Smooth muscle cell of the brain vasculature (primary cell): ENCODE measurements at regions not wholly inside any gene's neighbourhood (a gene's known extent, or its start where the extent isn't known, plus 50 kb on each side); places are given as distances from the start of the nearest gene placed in this dataset.
"Not testable (repeated sequence)": the region's sequence is repeated elsewhere in the genome, so short reads cannot be mapped to it uniquely, and the experiment has no call there.

Experiments used
- DNase-seq: peaks from one replicate; pipeline ENCODE4 v3.0.0-alpha.2; 2012; ENCODE audit warnings: low read depth, low spot score

DNA sequence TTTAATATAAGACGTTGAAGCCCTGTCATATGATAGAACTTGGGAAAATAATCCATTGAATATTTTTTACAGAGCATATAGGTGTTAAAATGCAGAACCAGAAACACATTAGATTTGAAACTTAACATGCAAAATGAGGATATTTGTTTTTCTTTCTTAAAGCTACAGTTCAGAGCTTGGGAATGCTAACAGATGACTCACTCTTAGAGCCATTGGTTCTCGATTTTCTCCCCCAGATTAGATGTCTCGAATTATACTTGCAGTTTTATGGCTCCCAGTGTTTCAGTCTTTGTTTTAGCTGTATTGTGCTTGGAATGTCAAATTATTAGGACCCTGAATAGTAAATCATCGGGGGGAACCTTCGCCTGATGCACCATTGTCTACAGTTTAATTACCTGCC is 575.7 kb upstream of the ZP4 start:
- no peak for DNase-seq

DNA sequence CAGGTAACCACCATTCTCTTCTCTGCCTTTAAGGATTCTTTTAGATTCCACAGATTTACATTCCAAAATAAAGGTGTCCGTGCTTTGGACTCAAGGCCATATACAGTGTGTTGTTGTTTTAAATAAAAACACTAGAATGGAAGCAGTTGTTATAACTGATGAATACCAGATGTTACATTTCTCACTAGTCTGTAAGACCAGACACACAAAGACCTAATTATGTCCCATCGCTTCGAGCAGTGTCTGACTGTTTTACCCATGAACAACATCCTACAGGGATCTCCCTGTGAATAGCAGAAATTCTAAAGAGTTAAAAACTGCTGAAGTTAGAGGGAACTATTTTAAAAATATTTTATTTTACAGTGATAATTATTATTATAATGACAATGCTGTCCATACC is 574.7 kb upstream of the ZP4 start:
- DNase-seq, result no peak

DNA sequence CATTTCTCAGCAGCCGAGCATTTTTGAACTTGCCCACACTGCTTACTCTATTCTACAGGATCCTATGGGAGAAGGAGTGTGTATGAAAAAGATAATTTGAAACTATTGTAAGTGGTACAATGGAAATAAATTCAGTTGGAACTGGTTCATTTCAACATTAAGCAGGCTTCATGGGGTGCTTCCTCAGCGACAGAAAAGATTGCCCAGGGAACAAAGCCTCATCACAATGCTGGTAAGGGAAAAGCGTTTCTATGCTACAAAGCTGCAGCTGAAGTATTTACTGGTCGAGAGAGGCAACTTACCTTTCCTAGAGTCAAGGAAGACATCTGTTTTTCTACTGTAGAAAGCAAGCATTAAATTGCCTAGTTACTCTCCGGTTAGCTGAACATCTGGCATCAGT is 568.2 kb upstream of the ZP4 start:
- DNase-seq, result no peak

DNA sequence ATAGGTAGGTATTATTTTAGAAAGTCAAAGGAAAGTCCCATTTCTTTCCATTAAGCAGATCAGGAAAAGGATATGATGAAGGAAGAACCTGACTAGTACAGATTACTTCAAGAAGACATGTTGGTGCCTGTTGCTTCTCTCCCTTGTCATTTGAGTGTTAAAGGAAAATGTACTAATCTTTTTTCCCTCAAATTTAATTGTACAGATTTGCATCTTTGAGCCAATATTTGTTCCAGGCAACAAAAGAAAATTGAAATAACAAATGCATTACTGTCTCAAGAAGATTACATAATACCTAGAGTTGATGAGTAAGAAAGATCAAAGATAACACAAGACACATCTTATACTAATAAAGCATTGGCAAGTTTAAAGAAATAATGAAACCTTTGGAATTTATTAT is 566.9 kb upstream of the ZP4 start:
- no peak for DNase-seq

DNA sequence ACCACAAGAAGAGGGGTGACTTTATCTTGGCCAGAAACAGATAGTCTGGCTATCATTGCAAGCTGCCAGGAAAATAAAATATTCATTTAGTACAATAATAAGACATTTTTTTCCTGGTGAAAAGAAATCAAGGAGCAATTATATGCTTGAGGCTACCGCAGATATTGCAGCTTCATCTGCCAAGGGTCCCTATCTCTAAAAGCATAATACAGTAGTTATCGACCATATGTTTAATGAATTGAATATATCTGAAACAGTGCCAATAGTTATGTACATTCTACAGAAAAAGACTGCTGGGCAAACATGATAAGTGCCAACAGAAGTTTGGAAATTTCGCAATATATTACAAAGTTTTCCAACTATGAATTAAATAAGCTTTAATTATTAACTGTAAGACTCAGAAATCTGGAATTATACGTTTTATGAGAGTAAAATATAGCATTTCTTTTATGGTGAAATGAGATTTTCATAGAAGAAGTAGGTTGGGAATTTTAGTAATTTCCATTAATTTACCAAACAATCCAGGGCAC is 561.1 kb upstream of the ZP4 start:
- DNase-seq, result no peak

DNA sequence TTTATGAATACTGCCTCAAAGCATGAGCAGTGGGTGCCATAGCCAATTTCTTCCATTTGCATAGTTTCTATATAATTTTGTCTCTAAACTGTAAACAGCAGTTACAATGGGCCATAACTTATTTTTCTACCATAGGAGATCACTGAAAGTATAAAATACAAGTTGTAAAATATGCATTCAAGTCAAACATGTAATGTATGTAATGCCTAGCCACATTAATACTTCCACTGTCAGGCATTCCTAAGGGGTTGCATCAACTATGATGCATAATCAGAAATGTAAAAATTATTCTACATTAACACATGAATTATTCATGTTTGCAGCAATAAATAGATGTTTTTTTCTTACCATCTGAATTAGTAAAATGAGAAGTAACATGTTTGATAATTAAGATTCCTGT is 560.3 kb upstream of the ZP4 start:
- DNase-seq, result no peak

DNA sequence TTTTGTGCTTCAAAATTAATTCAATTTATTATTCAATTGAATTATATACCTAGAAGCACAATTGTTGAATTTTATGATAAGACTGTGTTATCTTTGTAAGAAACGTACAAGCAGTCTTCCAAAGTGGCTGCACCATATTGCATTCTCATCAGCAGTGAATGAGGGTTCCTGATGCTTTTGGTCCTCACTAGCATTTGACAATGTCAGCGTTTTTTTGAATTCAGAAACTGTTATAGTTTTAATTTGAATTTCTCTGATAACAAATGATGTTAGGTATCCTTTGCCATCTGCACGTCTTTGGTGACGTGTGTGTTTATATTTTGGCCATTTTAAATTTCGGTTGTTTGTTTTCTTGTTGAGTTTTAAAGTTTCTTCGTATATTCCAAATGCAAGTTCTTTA is 553.0 kb upstream of the ZP4 start:
- DNase-seq, result no peak

DNA sequence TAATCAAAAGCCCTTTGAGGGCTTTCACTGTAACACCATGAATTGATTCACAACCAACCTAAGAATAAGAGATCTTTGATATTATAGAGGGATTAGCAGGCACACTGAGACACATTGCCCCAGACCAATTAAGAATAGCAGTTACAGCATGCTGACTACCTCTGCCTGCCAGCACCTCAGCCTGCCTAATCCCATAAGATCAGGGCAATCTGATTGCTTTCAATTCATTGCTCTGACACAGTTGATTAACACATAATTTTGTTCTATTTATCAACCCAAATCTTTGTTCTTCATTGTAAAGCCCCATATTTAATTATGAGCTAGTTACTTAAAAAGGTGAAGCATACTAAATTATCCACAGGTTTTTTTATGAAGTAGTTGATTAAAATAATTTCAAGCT is 548.8 kb upstream of the ZP4 start:
- no peak for DNase-seq

DNA sequence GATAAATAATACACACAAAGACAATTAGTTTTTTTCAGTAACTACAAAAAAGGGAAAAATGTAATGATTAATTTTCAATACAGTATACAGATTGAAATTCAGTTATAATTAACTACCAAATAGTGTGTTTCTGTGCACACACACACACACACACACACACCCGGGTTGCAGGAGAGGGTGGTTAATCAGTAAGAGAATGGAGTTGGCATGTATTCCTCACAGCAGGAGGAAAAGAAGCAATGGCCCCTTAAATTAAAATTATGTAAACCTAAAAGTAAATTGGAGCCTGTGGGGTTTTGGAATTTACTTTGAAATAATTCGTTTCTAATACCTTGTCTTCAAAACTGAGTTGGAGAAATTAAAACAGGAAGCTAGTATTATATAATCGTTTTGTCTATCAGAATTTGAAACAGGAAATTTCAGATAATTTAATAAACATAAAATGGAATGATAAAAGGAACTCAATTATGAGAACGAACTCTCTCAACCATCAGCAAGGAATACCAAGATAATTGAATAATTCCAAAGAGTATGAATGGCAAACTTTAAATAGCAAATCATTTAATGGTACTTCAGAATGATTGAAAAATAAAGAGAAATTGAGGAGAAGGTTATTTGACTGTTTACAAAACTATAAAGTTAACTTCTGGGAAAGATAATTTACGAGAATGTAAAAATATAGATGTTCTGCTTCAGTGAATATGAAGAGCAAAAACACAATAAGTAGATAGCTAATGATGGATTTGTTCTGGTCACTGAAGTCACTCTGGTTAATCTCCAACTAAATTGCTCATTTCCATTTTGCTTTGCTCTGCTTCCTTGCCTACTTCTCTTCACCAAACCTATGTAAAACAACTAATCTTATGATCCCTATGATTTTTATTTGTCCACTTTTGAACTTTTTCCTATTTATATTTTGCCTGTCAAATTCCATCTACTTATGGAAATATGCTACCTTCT is 547.9 kb upstream of the ZP4 start:
- no peak for DNase-seq

DNA sequence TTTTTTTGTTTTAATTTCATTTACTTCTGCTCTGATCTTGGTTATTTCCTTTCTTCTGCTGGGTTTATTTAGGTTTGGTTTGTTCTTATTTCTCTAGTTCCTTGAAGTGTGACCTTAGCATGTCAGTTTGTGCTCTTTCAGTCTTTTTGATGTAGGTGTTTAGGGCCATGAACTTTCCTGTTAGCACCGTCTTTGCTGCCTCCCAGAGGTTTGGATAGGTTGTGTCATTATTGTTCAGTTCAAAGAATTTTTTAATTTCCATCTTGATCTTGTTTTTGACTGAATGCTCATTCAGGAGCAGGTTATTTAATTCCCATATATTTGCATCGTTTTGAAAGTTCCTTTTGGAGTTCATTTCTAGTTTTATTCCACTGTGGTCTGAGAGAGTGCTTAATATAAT is 539.0 kb upstream of the ZP4 start:
- not testable (repeated sequence) for DNase-seq

DNA sequence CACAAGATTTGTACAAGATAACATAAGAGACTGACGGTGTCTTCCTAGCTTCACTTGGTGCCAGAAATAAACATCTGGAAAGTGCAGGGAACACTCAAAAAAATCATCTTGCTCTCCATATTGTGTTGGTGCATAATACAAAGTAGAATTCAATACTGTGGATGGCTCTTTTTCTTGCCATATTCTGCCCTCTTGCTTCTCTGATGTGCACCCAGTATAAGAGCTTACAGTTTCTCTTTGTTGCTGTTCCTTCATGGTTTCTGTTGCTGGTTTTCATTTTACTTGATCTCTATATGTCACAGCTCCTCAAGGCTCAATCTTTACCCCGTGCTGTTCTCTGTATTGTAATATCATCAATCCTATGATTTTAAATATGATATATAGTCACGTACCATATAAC is 528.5 kb upstream of the ZP4 start:
- DNase-seq, result no peak

DNA sequence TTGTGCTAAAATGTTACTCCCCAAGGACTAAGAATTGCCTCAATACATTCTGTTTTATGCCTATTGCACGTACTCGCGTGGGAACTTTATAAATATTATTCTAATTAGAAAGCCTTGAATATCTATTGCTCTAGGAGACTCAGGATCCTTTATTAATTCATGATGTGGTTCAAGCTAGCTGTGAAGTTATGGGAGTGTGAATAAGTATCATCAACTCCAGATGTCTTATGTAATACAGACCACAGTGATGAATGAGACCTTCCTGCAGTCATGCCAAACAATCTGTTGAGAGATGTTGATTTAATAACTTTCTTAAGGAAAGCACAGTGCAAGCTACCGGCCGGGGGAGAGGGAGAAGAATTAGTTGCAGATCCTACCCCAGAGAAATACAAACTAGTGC is 519.2 kb upstream of the ZP4 start:
- peak; percentile 24 for DNase-seq

DNA sequence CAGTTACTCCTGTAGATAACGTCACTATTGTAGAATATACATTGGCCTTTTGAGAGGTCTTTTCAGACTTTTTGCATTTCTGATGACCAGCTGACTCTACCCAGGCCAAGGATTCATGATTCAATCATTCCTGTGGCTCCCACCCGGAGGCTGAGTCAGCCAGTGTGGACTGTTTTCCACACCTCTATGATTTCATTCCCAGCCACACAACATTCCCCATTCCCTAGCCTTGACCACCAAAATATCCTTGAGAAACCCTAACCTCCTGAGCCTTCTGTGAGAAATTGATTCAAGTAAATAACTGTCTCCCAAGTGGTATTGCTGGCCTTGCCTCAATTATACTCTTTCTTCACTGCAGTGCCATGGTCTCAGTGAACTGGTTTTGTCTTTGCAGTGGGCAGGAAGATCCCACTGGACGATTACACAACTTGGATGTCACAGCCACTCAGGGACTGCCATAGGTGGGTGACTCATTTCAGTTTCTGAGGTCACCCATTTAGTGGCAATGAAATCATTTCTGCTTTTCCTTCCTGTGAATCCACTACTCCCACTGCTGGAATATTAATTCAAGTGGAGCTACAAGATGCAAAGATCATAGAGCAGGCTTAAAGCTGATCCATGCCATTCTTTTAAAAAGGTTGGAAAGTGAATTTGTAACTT is 518.6 kb upstream of the ZP4 start:
- DNase-seq, result peak; percentile 55

DNA sequence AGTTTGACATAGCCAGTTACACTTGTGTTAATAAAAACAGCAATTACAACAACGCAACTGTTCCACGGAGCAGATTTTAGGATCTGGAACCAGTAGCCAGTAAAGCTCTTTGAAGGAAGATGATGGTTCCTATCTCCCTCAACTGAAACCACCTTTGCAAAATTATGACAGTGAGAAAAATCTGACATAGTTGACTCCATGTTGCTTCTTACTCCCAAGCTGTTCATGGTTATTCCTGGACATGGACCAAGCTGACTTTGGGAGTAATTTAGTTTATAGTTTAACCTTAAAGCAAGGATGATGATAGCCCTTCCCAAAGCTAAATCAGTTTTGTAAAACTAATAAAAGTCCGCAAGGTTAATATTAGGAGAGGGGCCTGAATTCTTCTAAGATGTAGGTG is 518.0 kb upstream of the ZP4 start:
- no peak for DNase-seq

DNA sequence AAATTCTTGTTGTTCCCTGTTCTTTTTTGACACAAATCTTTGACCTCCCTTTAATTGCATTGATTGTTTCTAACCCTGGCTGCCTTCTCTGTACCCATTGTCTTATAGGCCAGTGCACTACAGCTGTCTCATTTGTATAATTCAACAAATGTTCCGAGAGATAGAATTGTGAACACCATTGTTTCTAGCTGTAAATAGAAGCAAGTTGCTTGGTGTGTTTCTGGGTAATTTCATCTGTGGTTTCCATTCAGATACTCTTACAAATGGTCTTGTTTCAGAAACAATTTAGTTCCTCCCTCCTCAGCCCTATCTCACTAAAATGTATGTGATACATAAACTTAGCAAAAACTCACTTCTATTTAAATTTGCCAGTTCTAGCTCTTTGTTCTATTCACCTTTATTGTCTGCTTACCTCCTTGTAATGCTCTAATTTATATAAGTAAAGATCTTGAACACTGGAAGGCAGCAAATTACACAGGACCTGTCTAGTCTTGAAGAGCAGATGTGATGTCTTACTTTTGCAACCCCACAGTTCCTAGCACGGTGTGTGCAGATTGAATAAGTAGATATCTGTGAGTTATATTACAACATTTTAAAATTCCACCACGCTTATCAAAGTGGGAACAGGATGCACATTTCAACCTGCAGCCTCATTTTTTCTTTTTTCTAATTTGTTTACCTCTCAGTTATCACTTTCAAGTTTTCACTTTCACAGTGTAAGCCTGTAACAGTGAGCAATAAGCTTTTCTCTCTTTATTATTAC is 515.6 kb upstream of the ZP4 start:
- DNase-seq, result no peak

DNA sequence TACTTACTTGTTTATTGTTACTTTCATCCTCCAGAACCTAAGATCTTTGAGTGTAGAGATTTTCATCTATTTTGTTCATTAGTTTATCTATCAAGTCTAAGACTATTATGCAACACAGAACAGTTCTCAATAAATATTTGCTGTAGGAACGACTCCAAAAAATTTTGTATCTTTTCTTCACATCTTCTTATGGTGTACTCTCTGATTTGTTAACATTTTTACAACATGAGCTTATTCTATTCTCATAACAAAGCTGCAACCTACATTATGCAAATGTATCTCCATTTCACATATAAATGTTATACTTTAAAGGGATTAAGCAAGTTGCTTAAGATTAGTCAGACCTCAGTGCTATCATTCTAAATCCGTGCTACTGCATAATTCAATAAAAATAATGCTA is 514.2 kb upstream of the ZP4 start:
- no peak for DNase-seq

DNA sequence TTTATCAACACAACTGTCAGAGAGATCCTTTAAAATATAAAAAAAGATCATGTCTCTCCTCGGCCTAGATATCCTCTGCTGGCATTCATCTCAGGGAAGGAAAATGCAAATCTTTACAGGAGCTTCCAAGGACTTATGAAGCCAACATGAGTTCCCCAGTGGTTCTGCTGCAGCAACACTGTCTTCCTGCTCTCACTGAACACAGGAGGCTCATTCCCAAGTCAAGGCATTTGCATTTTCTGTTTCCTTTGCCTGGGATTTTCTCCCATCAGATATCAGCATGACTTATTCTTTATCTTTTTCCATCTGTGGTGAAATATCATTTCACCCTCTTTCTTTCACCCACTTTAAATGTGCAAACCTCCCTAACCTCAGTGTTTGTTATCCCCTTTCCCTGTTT is 513.8 kb upstream of the ZP4 start:
- DNase-seq, result no peak

DNA sequence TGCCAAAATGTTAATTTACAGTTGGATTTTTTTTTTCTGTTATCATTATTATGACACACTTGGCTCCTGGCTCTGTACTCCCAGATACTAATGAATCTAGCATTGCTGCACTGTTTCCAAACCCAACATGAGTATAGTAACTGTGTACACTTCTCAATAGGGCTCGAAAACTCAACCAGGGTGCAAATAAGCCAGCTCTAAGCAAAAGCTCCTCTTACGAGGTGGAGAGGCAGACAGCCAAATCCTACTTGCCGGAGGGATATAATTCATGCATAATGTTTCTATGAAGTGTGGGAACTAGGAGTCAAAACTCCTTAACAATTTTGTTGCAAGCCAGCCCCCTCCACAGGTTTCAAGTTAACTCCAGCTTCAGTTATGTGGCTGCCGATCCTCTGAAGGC is 510.4 kb upstream of the ZP4 start:
- DNase-seq, result no peak

DNA sequence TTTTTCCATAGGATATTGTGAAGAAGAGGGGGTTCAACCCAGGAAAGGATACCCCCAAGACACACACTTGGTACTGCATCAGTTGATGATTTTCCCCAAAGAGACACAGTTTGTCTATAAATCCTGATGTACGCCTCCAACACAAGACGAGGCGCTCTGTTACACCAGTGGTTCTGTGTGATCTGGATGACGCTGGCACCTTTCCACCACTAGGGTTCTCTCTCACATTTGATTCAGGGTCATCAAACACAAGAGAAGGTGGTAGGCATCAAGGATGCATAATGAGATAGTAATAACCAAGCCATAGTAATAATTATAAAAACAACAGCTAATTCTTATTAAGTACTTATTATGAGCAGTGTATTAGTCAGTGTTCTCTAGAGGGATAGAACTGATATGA is 508.8 kb upstream of the ZP4 start:
- DNase-seq, result no peak

DNA sequence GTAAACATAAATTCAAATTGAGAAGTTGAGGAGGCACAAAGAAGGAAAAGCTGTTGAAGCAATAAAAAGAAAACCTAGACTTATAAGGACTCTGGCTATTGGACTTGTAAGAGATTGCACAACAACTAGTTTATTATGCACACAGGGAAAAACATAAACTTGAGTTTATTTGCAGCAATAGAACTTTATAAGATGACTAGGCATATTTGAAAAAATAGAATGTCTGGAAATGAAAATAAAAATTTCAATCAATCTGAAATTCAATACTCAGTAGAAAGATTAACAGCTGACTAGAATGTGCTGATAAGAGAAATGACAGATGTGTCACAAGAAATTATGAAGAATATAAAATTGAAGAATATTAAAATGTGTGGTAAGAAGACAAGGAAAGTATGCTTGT is 505.4 kb upstream of the ZP4 start:
- no peak for DNase-seq

DNA sequence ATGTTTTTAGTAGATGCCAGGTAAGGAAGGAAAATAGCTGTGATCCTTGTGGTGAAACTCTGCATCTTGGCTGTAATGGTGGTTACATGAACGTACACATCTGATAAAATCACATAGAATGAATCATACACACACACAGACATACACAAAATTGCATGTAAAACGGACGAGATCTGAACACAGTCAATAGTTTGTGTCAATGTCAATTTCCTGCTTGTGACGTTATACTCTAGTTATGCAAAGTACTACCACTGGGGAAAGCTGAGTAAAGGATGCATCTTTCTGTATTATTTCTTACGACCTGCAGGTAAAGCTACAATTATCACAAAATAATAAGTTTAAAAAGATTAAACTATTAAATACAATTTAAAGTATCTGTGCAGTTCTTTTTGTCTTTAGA is 493.7 kb upstream of the ZP4 start:
- no peak for DNase-seq

DNA sequence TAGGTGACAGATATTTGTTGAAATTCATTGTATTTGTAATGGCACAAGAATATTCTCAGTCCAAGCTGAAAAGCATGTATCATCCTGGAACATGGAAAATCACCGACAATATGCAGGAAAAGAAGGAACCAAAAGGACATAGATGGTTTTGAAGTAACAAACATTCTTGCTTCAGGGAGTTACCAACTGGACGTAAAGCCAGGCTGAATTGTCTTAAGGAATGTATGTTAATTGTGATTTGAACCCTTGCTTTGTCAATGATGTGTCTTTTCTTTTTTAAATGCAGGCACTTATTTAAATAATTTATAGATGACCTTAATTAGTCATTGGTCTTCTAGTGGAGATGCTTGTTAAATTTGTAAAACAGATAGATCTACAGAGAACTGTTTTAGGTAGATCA is 489.4 kb upstream of the ZP4 start:
- no peak for DNase-seq
